Esophagus squamous epithelium (tissue), 5 donors: ENCODE measurements at regions not wholly inside any gene's neighbourhood (a gene's known extent, or its start where the extent isn't known, plus 50 kb on each side); places are given as distances from the start of the nearest gene placed in this dataset.

ENCODE experiments used
- DNase-seq: peaks from one replicate; lab custom pipeline; 2025; lab: John Stamatoyannopoulos, UW
- H3K27ac ChIP-seq, 4 donors: fragments of 200-600 bp; sonication (generic); one replicate each; pipeline ENCODE4 v1.5.1; 2016 to 2019; ENCODE audit warnings: mild to moderate bottlenecking in 1 of 4
- H3K27me3 ChIP-seq, 4 donors: fragments of 200-600 bp; sonication (generic); 1 replicate in 3 of 4; 2 replicates in 1 of 4; pipeline versions ENCODE4 v1.5.1 to v1.6.0; 2017 to 2021; ENCODE audit warnings: antibody characterized with exemption in 1 of 4
- H3K36me3 ChIP-seq, 3 donors: fragments of 200-600 bp; sonication (generic); one replicate each; pipeline ENCODE4 v1.5.1; 2016 to 2019
- H3K4me1 ChIP-seq, 3 donors: fragments of 200-600 bp; sonication (generic); one replicate each; pipeline ENCODE4 v1.5.1; 2017 to 2019
- H3K4me3 ChIP-seq, 4 donors: fragments of 200-600 bp; sonication (generic); 1 replicate in 3 of 4; 2 replicates in 1 of 4; pipeline ENCODE4 v1.5.1; 2016 to 2019; ENCODE audit warnings: mild to moderate bottlenecking in 2 of 4, moderate library complexity in 1 of 4
- H3K9me3 ChIP-seq, 3 donors: fragments of 200-600 bp; sonication (generic); one replicate each; pipeline ENCODE4 v1.5.1; 2016 to 2019
- POLR2A ChIP-seq, 4 donors: fragments of 450-650 bp; IDR thresholded peaks; one replicate each; pipeline ENCODE4 v1.6.1; 2017; ENCODE audit warnings: antibody characterized with exemption in 4 of 4, mild to moderate bottlenecking in 4 of 4, moderate library complexity in 3 of 4
- WGBS, 2 donors: methylation state at CpG; one replicate each; pipeline ENCODE4 v1.1.5; 2018; 5-methylcytosine and 5-hydroxymethylcytosine counted together
- intact Hi-C: fragments of 100-400 bp; cut with DNase I; formaldehyde crosslinking; loops from one replicate; pipeline ENCODE4 v1.15.0; 2022
- TF ChIP-seq, protein P1 (sequence below), 6 experiments: fragments of 450-650 bp in 4 of 6; fragments of 200-600 bp in 2 of 6; sonication (generic) in 2 of 6; IDR thresholded peaks; one replicate each; pipeline ENCODE4 v1.5.1; 2016 to 2019; ENCODE audit warnings: antibody characterized with exemption in 6 of 6, mild to moderate bottlenecking in 4 of 6, moderate library complexity in 4 of 6
- donor health status: DM: yes; HTN: yes; CAD: no.

DNA sequence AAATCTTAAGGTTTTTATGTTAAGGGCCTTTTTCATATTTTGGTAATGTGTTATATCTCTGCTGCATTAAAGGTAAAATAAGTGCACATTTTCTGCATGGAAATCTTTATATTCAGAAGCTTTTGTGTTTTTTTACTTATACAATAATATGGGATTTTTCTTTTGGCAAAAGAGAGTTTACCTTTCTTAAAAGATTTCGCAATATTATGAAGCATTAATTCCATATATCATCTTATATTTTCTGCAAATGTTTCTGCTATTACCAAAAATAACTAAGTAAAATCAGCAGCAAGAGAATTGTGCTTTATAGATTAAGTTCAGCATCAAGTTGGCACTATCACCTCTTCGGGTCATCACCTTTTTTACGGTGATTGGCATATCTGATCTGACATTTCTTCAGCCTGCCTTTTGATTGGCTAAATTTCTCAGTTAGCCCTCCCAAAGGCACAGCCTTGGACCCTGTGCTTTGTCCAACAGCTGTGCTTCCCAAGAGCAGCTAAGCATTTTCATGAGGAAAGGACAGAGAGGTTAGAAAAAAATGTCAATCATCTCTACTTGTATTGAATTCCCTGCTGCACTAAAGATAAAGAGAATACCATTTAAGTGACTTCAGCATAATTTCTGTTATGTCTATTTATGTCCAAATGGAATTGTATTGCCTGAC is 767.1 kb upstream of the PRMT6 start:
- Histone ChIP-seq H3K27me3 (no peaks in the 10 kb centered on the region), H3K27ac (no peak overlapping the region), H3K4me1 (no peaks in the 10 kb centered on the region), H3K36me3 (no peaks in the 10 kb centered on the region), H3K9me3 (no peaks in the 10 kb centered on the region), H3K4me3 (no peak overlapping the region)
- intact Hi-C loops = no loop called here
- DNase-seq = no peak
- TF ChIP-seq, protein P1, sequence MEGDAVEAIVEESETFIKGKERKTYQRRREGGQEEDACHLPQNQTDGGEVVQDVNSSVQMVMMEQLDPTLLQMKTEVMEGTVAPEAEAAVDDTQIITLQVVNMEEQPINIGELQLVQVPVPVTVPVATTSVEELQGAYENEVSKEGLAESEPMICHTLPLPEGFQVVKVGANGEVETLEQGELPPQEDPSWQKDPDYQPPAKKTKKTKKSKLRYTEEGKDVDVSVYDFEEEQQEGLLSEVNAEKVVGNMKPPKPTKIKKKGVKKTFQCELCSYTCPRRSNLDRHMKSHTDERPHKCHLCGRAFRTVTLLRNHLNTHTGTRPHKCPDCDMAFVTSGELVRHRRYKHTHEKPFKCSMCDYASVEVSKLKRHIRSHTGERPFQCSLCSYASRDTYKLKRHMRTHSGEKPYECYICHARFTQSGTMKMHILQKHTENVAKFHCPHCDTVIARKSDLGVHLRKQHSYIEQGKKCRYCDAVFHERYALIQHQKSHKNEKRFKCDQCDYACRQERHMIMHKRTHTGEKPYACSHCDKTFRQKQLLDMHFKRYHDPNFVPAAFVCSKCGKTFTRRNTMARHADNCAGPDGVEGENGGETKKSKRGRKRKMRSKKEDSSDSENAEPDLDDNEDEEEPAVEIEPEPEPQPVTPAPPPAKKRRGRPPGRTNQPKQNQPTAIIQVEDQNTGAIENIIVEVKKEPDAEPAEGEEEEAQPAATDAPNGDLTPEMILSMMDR (IDR thresholded peaks at IDR 0.05) = no peak
- TF ChIP-seq POLR2A (IDR thresholded peaks at IDR 0.05) = no peak
- 61 to 85% methylated on average over 3 of the region's 3 CpGs for WGBS, 2 donors

DNA sequence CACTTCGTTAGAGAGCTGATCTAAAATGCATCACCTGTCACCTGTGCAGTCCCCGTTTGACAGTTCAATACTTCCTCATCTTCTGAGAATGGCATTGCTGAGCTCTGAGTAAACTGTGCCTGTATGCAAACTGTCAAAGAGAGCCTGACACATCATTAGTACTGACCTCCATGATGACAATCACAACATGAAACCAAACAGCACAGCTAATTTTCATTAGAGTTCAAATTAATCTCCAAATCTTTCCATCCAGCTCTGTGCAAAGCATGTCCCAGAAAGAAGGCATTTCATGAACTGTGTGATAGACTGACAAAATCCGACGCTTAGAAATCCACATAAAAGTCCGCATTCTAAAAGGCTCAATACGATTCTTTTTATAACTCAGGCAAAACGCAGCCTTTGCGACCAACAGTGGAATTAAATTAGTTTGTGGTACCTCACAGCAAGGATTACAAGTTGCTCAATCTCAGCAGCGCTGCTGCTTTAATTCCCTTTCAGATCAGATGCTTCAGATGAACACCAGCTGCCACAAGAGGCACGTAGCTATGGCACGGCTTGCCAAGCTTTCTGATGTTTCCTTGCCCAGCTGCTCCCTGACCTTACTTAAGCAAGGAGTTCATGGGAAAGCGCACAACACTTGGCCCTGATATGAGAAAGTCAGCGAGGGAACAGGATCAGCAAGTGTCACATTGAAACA is 765.5 kb upstream of the PRMT6 start:
- H3K9me3 ChIP-seq = no peaks in the 10 kb centered on the region
- no peaks in the 10 kb centered on the region for H3K36me3 ChIP-seq
- no peak for DNase-seq
- H3K27me3 ChIP-seq = no peaks in the 10 kb centered on the region
- TF ChIP-seq POLR2A (IDR thresholded peaks at IDR 0.05) = no peak
- TF ChIP-seq, protein P1 (IDR thresholded peaks at IDR 0.05) = no peak
- H3K4me1 ChIP-seq = no peaks in the 10 kb centered on the region
- intact Hi-C loops = no loop called here
- no peak overlapping the region for H3K4me3 ChIP-seq
- 42 to 48% methylated on average over 12 to 13 of the region's 13 CpGs for WGBS, 2 donors
- H3K27ac ChIP-seq = no peak overlapping the region

DNA sequence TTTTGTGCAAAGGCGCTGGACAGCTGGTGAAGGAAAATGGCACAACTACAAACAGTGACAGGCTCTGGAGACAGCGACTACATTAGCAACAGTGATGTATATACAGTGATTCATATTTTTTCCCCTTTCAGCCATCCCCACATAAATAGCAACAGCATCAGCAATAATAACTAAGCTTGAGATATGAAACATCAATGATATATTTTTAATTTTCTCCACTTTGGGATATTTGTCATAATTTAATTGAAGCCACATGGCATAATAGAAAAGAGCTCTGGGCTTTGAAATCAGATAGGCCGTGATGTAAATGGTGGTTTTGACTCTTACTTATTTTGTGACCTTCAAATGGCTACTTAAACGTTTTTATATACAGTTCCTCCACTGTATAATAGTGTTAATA is 764.3 kb upstream of the PRMT6 start:
- Histone ChIP-seq H3K4me1 (no peaks in the 10 kb centered on the region), H3K4me3 (no peak overlapping the region), H3K36me3 (no peaks in the 10 kb centered on the region), H3K27ac (no peak overlapping the region), H3K27me3 (no peaks in the 10 kb centered on the region), H3K9me3 (no peaks in the 10 kb centered on the region)
- no peak for DNase-seq
- TF ChIP-seq, protein P1 (IDR thresholded peaks at IDR 0.05) = no peak
- TF ChIP-seq POLR2A (IDR thresholded peaks at IDR 0.05) = no peak
- WGBS, 2 donors = 63 to 66% methylated on average over 4 of the region's 4 CpGs
- intact Hi-C loops = no loop called here

DNA sequence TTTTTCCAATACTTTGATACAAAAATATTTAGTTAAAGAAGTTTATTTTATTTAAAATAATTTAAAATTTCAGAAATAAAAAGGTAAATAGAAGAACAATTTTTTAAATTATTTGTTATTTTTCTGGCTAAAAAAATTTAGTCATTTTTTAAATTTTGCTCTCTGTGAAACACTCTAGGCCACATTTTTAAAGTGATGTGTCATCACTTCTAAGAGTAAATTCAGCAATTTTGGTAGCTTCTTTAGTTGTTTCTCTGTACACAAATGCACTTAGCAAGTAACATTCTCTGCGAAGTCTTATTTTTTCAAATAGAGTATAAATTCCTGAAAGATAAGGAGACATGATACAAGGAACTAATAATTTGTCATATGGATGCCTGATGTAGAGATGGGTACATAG is 760.0 kb upstream of the PRMT6 start:
- no peaks in the 10 kb centered on the region for H3K4me1 ChIP-seq
- no peak overlapping the region for H3K4me3 ChIP-seq
- 84 to 89% methylated on average over 1 of the region's 1 CpG for WGBS, 2 donors
- no peaks in the 10 kb centered on the region for H3K9me3 ChIP-seq
- intact Hi-C loops = no loop called here
- no peaks in the 10 kb centered on the region for H3K36me3 ChIP-seq
- TF ChIP-seq, protein P1 (IDR thresholded peaks at IDR 0.05) = no peak
- no peak for TF ChIP-seq POLR2A (IDR thresholded peaks at IDR 0.05)
- no peaks in the 10 kb centered on the region for H3K27me3 ChIP-seq
- DNase-seq = no peak
- no peak overlapping the region for H3K27ac ChIP-seq

DNA sequence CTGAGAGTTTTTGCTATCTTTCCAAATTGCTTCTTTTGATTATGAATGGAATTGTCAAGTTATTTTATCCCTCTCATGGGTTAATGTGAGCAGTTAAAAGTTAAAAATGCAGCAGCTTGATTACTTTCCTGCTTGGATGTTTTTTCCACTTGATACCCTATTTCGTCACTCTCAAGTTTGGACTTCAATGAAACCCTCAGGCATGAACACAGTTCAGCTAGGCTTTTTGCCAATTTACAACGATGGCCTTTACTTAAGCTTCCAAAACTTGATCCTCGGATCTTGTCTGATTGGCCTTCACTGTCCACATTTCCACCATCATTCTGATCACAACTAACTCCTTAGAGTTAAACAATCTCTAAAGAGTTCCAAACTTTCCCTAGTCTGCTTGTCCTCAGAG is 752.4 kb upstream of the PRMT6 start:
- no peaks in the 10 kb centered on the region for H3K36me3 ChIP-seq
- H3K27ac ChIP-seq = no peak overlapping the region
- TF ChIP-seq, protein P1 (IDR thresholded peaks at IDR 0.05) = no peak
- TF ChIP-seq POLR2A (IDR thresholded peaks at IDR 0.05) = no peak
- intact Hi-C loops = no loop called here
- H3K4me1 ChIP-seq = no peaks in the 10 kb centered on the region
- peaks cover 0 to 20% (median 10%) of the 10 kb centered on the region in 3 donors for H3K9me3 ChIP-seq
- 35 to 39% methylated on average over 3 of the region's 3 CpGs for WGBS, 2 donors
- no peak overlapping the region for H3K4me3 ChIP-seq
- no peaks in the 10 kb centered on the region for H3K27me3 ChIP-seq
- no peak for DNase-seq
